ENCODE measurements at regions not wholly inside any gene's neighbourhood (a gene's known extent, or its start where the extent isn't known, plus 50 kb on each side); places are given as distances from the start of the nearest gene placed in this dataset.

GRCh38 chr4:111359602-111360001 is 736.7 kb upstream of the PITX2 start:
- no peak for DNase-seq (ENCODE audit: low read depth, low spot score)
- Histone ChIP-seq H3K4me1 (ENCODE audit: control insufficient read depth, extremely low read depth, insufficient read depth, low read length) (no peaks in the 10 kb centered on the region), H3K4me3 (replicated peaks in 1 of 3; ENCODE audit: insufficient read depth in 1 of 3, low read depth in 1 of 3, low read length in 3 of 3) (no peak overlapping the region), H4K20me1 (replicated peaks; ENCODE audit: control insufficient read depth, extremely low read depth, insufficient read depth, low read length) (no peaks in the 10 kb centered on the region), H3K36me3 (ENCODE audit: control insufficient read depth in 2 of 2, extremely low read depth in 1 of 2, insufficient read depth in 2 of 2, low read length in 2 of 2) (no peaks in the 10 kb centered on the region), H3K4me2 (ENCODE audit: insufficient read depth, low read length) (no peak overlapping the region), H3K79me2 (ENCODE audit: control insufficient read depth, insufficient read depth, low read length) (no peaks in the 10 kb centered on the region), H3K9me1 (replicated peaks; ENCODE audit: control insufficient read depth, extremely low read depth, insufficient read depth, low read length) (no peaks in the 10 kb centered on the region), H2AFZ (ENCODE audit: low read depth, low read length) (no peak overlapping the region), H3K27me3 (ENCODE audit: control insufficient read depth in 2 of 2, insufficient read depth in 2 of 2, low read length in 2 of 2) (no peaks in the 10 kb centered on the region), H3K27ac (ENCODE audit: insufficient read depth, low read depth, low read length) (no peak overlapping the region), H3K9ac (replicated peaks; ENCODE audit: extremely low read depth, insufficient read depth, low read length) (no peak overlapping the region), H3K9me3 (replicated peaks; ENCODE audit: control insufficient read depth, insufficient read depth, low read length) (no peaks in the 10 kb centered on the region)
- no TSS peak for BruUV-seq (replicated peaks)
- CTCF ChIA-PET, result no interaction called here
- dilution Hi-C loops (cut with MboI; ENCODE audit: extremely low pct_ligation_motif_present, low sequenced_read_pairs) (no loop called here), intact Hi-C loops (cut with micrococcal nuclease) (no loop called here)
- TF ChIP-seq GATA2 (IDR thresholded peaks at IDR 0.05; ENCODE audit: insufficient read depth, insufficient read length, low read depth, low read length) (no peak), FOS (IDR thresholded peaks at IDR 0.05; ENCODE audit: borderline replicate concordance, insufficient read depth, low read length) (no peak), MAX (IDR thresholded peaks at IDR 0.05; ENCODE audit: insufficient read depth, insufficient read length) (no peak), POLR2A (IDR thresholded peaks at IDR 0.05; ENCODE audit: low read depth, low read length) (no peak), POLR2AphosphoS5 (IDR thresholded peaks at IDR 0.05; ENCODE audit: insufficient read depth, low read depth, low read length) (no peak), MYC (IDR thresholded peaks at IDR 0.05; ENCODE audit: low read depth, low read length) (no peak), EZH2 (IDR thresholded peaks at IDR 0.05; ENCODE audit: borderline replicate concordance, low read depth, low read length, severe bottlenecking) (no peak), CTCF (IDR thresholded peaks at IDR 0.05; ENCODE audit: extremely low read depth in 1 of 2, insufficient read depth in 1 of 2, low read depth in 1 of 2, low read length in 2 of 2) (no peak), JUN (IDR thresholded peaks at IDR 0.05; ENCODE audit: borderline replicate concordance, insufficient read depth, insufficient read length, low read depth) (no peak)
- POLR2A ChIA-PET, result no interaction called here
- FAIRE-seq, result no peak

Measured in endothelial cell of umbilical vein (primary cell).